RWPE2 (cell line): ENCODE measurements at regions not wholly inside any gene's neighbourhood (a gene's known extent, or its start where the extent isn't known, plus 50 kb on each side); places are given as distances from the start of the nearest gene placed in this dataset.

Source experiments
- ATAC-seq: fragments of 200-7000 bp; cut with Tn5 transposase; 3 replicates; pipeline ENCODE4 v1.9.1; 2021; ENCODE audit warnings: low read depth
- DNase-seq: peaks from one replicate; pipeline ENCODE4 v3.0.0-alpha.2; 2020; ENCODE audit warnings: low spot score
- H3K27ac ChIP-seq: fragments of 450-650 bp; 2 replicates; pipeline ENCODE4 v1.5.1; 2017; ENCODE audit warnings: mild to moderate bottlenecking; ENCODE audit not compliant: poor library complexity, severe bottlenecking
- H3K27me3 ChIP-seq: fragments of 250-450 bp; sonication (Bioruptor Pico); 2 replicates; pipeline ENCODE4 v1.5.1; 2021; ENCODE audit warnings: mild to moderate bottlenecking, moderate library complexity; ENCODE audit not compliant: insufficient read depth, poor library complexity, severe bottlenecking
- H3K36me3 ChIP-seq: fragments of 250-450 bp; sonication (Bioruptor Pico); 2 replicates; pipeline ENCODE4 v1.5.1; 2020; ENCODE audit warnings: low read depth, mild to moderate bottlenecking, moderate library complexity
- H3K4me1 ChIP-seq: fragments of 250-450 bp; sonication (Bioruptor Pico); 2 replicates; pipeline ENCODE4 v1.5.1; 2021; ENCODE audit warnings: mild to moderate bottlenecking, moderate library complexity; ENCODE audit not compliant: insufficient read depth, poor library complexity, severe bottlenecking
- H3K4me3 ChIP-seq: fragments of 250-450 bp; sonication (Bioruptor Pico); 2 replicates; pipeline ENCODE4 v1.5.1; 2021; ENCODE audit warnings: mild to moderate bottlenecking, moderate library complexity; ENCODE audit not compliant: severe bottlenecking
- H3K9me3 ChIP-seq: fragments of 250-450 bp; sonication (Bioruptor Pico); 2 replicates; pipeline ENCODE4 v1.5.1; 2021; ENCODE audit warnings: mild to moderate bottlenecking, moderate library complexity; ENCODE audit not compliant: severe bottlenecking
- TF ChIP-seq, protein P1 (sequence below): fragments of 450-650 bp; IDR thresholded peaks from one replicate; pipeline ENCODE4 v1.5.1; 2017; ENCODE audit warnings: mild to moderate bottlenecking, moderate library complexity; ENCODE audit not compliant: poor library complexity, severe bottlenecking

DNA sequence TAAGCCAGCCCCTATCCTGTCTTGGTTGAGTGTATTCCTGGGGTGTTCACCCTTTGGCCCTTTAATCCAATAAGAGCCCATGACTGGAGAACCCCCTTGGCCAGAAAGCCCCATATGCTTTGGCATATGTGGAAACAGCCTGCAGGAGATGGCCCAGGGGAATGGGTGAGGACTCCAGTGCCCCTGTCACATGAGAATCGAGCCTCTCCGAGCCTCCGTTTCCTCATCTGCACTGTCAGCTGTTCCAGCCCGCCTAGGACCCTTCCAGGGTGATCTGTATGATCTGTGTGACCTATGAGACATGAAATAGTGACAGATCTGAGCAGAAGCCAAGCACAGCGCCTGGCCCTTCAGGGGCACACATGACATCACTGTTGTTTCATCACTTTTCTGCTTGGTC lies 300.7 kb downstream of the ZNF536 start:
- TF ChIP-seq, protein P1, sequence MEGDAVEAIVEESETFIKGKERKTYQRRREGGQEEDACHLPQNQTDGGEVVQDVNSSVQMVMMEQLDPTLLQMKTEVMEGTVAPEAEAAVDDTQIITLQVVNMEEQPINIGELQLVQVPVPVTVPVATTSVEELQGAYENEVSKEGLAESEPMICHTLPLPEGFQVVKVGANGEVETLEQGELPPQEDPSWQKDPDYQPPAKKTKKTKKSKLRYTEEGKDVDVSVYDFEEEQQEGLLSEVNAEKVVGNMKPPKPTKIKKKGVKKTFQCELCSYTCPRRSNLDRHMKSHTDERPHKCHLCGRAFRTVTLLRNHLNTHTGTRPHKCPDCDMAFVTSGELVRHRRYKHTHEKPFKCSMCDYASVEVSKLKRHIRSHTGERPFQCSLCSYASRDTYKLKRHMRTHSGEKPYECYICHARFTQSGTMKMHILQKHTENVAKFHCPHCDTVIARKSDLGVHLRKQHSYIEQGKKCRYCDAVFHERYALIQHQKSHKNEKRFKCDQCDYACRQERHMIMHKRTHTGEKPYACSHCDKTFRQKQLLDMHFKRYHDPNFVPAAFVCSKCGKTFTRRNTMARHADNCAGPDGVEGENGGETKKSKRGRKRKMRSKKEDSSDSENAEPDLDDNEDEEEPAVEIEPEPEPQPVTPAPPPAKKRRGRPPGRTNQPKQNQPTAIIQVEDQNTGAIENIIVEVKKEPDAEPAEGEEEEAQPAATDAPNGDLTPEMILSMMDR = no peak
- no peaks in the 10 kb centered on the region for H3K4me1 ChIP-seq
- H3K27me3 ChIP-seq = peaks cover 27% of the 10 kb centered on the region
- H3K36me3 ChIP-seq = no peaks in the 10 kb centered on the region
- DNase-seq (no peak), ATAC-seq (no peak)
- no peak overlapping the region for H3K4me3 ChIP-seq
- H3K9me3 ChIP-seq = no peaks in the 10 kb centered on the region
- H3K27ac ChIP-seq = no peak overlapping the region

DNA sequence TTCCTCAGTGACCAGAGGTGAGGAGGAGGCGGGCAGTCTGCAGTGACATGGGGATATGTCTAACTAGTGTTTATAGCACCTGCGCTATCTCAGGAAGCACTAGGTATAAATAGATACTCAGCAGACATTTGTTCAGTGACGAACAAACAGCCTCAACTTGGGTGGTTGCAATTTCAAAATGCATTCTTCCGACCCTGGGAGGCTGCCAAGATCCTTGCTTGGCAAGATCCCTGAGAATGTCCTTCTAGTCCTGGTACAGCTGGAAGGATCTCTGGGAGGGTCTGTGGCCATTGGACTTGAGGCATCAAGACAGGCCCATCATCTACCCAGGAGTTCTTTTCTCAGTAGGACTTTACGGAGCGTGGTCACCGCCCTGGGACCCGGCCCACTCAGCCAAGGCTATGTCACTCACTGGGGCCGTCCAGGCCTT lies 299.5 kb downstream of the ZNF536 start:
- H3K4me3 ChIP-seq = no peak overlapping the region
- H3K27me3 ChIP-seq = peaks cover 17% of the 10 kb centered on the region
- no peaks in the 10 kb centered on the region for H3K9me3 ChIP-seq
- TF ChIP-seq, protein P1 = no peak
- H3K27ac ChIP-seq = no peak overlapping the region
- ATAC-seq = no peak
- no peaks in the 10 kb centered on the region for H3K36me3 ChIP-seq
- H3K4me1 ChIP-seq = no peaks in the 10 kb centered on the region
- no peak for DNase-seq

DNA sequence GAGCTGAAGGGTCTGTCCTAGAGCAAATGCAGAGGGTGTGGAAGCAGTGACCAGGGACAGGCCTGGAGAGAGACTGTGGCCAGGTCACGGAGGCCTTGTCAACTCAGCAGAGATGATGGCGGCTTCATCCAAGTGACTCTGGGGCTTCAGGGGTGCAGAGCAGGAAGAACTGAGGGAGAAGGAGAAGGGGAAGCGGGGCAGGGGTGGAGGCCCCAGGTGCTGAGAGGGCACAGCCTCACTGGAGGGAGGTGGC lies 299.1 kb downstream of the ZNF536 start:
- TF ChIP-seq, protein P1 = no peak
- Histone ChIP-seq H3K9me3 (no peaks in the 10 kb centered on the region), H3K4me1 (no peaks in the 10 kb centered on the region), H3K27ac (no peak overlapping the region), H3K36me3 (no peaks in the 10 kb centered on the region), H3K4me3 (no peak overlapping the region), H3K27me3 (peaks cover 17% of the 10 kb centered on the region)
- ATAC-seq (no peak), DNase-seq (no peak)

DNA sequence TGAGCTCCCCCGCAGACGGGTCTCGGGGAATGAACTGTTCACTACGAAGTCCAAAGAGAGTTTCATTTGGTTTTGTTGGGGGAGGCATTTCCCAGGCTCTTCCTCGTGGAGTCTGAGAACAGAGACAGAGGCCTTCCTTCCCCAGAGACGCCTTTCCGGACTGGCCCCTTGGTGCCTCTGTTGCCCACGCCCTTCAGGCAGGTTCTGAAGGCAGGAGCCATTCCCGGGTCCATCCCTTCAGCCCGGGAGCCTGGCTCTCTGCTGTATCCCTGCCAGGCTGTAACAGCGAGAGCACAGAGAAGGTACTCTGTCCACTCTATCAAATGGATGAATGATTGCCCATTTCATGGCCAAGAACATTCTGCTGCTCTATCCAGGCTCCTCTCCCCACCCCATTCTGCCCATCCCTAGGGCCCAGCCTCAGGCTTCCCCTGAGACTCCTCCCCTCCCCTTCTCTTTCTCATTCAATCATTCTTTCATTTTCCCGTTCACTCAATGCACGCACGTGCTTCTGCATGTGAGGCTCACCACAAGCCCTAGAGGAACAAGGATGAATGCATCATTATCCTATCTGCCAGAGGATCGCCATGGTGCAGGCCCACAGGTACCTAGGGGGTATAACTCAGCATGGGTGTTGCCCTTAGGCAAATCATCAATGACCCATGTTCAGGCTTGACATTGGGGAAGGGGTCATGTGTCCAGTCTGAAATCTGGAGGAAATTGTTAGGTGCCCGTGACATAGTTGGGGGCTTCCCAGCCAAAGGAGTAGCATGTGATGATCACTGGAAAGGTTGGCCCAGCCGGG lies 298.6 kb downstream of the ZNF536 start:
- DNase-seq (no peak), ATAC-seq (no peak)
- no peaks in the 10 kb centered on the region for H3K36me3 ChIP-seq
- H3K4me3 ChIP-seq = no peak overlapping the region
- peaks cover 17% of the 10 kb centered on the region for H3K27me3 ChIP-seq
- H3K4me1 ChIP-seq = no peaks in the 10 kb centered on the region
- TF ChIP-seq, protein P1 = no peak
- H3K9me3 ChIP-seq = no peaks in the 10 kb centered on the region
- H3K27ac ChIP-seq = no peak overlapping the region

DNA sequence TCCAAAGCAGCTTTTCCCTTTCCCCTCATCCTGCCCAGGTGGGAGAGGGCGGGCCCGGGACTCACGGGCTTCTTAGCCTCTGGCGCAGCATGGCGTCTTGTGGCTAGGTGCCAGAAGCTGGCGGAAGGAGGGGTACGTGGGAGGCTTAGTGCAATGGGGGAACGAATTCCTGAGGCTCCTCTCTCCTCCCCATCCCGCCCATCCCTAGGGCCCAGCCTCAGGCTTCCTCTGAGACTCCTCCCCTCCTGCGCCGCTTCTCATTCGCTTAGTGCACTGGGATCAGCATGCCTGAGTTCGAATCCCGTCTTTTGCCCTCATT lies 297.8 kb downstream of the ZNF536 start:
- Histone ChIP-seq H3K4me1 (no peaks in the 10 kb centered on the region), H3K4me3 (no peak overlapping the region), H3K36me3 (no peaks in the 10 kb centered on the region), H3K9me3 (no peaks in the 10 kb centered on the region), H3K27me3 (peaks cover 16% of the 10 kb centered on the region), H3K27ac (no peak overlapping the region)
- TF ChIP-seq, protein P1 = no peak
- no peak for ATAC-seq
- DNase-seq = no peak
